ENCODE measurements at regions not wholly inside any gene's neighbourhood (a gene's known extent, or its start where the extent isn't known, plus 50 kb on each side); places are given as distances from the start of the nearest gene placed in this dataset.

- TF ChIP-seq CTCF (IDR thresholded peaks at IDR 0.05; ENCODE audit: insufficient read depth, low read length, poor library complexity, severe bottlenecking): no peak
- no peak for TF ChIP-seq EZH2phosphoT487 (conservative IDR thresholded peaks at IDR 0.05; ENCODE audit: low read length)
These were observed 295.9 kb upstream of the ADGRL4 start for GRCh38 chr1:79302380-79302930.

All from SU-DHL-6 (cell line).